Effector CD4-positive, alpha-beta T cell (primary cell): ENCODE measurements at regions not wholly inside any gene's neighbourhood (a gene's known extent, or its start where the extent isn't known, plus 50 kb on each side); places are given as distances from the start of the nearest gene placed in this dataset.
"Not testable (repeated sequence)": the region's sequence is repeated elsewhere in the genome, so short reads cannot be mapped to it uniquely, and the experiment has no call there.

Source experiments
- DNase-seq: peaks from one replicate; pipeline ENCODE4 v3.0.0-alpha.2; 2020

DNA sequence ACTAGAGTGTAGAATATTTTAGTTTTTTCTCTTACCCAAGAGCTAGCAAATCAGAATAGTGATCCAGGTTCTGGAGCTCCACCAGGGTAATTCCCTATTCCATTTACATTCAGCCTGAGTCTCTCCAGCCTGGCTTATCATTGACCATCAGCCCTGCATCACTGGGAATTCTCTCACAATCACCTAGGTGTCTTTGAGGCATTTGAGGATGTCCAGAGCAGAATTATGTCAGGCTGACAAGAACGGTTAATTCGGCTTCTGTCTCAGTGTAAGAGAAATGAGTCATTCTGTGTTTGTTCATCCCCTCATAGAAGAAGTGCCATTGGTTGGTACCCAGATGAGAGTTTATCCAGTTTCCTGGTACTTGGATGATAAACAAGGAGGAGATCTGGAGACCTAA lies 180.5 kb downstream of the ZNF737 start:
- DNase-seq: no peak

DNA sequence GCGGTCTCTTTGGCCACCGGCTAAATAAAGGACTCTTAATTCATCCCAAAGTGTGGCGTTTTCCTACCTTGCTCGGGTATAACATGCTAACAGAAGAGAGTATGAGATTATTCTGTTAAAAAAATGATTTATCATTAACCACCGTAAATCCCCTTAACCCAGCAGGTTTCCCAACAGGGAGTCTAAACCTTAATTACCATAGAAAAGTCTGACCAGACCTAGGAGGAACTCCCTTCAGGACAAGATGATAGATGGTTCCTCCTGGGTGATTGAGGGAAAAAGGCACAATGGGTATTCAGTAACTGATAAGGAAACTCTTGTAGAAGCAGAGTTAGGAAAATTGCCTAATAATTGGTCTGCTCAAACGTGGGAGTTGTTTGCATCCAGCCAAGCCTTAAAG lies 193.7 kb downstream of the ZNF737 start:
- no peak for DNase-seq

DNA sequence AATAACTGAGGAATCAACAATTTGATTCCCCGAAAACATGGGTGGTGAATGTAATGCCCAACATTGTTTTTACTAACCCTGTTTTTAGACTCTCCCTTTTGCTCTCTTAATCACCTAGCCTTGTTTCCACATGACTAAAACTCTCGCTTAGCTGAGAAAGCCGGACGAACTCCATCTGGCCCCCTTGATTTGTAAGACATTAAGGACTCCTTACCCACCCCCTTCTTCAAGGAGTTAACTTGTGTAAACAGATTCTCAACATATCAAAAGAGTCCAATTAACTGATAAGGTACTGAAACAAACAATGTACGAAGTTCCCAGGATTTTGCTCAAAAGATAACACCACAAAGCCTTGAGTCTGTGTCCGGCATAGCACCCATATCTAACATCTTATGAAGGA lies 194.3 kb downstream of the ZNF737 start:
- not testable (repeated sequence) for DNase-seq

DNA sequence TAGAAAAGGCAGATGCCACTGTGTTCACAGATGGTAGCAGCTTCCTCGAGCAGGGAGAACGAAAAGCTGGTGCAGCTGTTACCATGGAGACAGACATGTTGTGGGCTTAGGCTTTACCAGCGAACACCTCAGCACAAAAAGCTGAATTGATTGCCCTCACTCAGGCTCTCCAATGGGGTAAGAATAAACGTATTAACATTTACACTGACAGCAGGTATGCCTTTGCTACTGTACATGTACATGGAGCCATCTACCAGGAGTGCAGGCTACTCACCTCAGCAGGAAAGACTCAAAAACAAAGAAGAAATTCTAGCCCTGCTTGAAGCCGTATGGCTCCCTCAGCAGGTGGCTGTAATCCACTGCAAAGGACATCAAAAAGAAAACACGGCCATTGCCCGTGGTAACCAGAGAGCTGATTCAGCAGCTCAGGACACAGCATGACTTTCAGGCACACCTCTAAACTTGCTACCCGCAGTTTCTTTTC lies 197.7 kb downstream of the ZNF737 start:
- DNase-seq: no peak

DNA sequence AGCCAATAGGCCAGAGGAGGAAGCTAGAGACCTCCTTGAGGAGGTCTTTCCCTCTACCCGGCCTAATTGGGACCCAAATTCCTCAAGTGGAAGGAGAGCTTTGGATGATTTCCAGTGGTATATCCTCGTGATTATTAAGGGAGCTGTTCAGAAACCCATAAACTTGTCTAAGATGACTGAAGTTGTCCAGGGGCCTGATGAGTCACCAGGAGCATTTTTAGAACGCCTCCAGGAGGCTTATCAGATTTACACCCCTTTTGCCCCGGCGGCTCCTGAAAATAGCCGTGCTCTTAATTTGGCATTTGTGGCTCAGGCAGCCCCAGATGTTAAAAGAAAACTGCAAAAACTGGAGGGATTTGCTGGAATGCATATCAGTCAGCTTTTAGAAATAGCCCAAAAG lies 198.1 kb downstream of the ZNF486 start:
- DNase-seq: no peak

DNA sequence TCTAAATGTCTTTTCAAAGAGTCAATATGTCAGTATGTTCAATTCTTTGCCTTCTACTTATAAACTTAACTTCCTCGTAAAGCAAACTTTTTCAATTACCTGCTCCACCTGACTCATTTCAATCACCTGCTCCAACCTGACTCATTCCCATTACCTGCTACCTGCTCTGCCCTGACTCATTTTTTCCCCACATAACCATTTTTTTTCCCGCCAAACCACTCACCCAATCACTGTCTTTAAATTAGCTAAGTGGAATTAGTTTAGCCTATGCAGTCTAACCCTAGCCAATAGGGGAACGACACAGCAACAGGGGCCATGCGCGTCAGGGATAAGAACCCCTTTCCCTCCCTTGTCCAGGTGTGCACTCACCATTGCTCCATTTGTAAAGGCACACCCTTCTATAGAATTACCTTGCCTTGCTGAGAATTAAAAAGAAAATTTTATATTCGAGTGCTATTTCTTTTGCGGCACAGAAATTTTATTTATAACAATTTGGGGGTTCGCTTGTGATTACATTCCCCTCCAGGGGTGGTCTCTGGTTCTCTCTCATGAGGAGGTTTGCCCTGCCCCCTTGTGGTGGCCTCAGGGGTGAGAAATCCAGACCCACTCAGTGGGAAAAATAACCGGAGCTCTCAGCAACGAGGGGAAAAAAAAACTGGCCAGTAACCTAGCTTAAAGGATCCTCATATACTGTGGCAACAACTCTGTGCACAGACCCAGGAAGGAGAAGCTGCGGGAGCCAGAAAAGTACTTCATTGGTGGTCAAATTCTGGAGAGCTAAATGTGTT lies 193.1 kb downstream of the ZNF486 start:
- no peak for DNase-seq

DNA sequence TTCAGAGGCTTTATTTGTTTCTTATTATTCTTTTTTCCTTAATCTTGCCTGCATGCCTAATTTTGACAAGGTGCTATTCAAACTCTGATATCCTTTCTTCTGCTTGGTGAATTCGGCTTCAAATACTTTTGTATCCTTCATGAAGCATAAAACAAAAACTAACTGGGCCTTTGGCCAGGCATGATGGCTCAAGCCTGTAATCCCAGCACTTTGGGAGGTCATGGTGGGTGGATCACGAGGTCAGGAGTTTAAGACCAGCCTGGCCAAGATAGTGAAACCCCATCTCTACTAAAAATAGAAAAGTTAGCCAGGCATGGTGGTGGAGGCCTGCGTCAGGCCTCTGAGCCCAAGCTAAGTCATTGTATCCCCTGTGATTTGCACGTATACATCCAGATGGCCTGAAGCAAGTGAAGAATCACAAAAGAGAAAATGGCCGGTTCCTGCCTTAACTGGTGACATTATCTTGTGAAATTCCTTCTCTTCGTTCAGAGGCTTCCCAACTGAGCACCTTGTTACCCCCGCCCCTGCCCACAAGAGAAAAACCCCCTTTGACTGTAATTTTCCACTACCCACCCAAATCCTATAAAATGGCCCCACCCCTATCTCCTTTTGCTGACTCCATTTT lies 191.9 kb downstream of the ZNF486 start:
- not testable (repeated sequence) for DNase-seq

DNA sequence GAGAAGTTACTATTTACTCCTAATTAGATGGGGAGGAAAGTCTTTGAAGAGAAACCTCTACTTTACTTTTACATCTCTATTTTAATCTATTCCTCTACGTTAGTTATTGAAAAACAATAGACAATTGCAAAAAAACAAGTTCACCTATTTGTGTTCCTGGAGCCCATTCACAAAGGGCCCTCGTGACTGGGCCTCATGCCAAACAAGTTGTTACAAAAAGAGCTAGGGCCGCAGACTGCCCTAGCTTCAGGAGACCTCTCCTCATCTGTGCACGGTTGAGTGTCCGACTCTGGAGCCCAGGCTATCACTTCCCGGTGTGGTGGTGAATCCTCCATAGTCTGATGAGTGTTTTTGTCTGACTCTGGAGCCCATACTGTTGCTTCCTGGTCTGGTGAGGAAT lies 190.9 kb downstream of the ZNF486 start:
- no peak for DNase-seq

DNA sequence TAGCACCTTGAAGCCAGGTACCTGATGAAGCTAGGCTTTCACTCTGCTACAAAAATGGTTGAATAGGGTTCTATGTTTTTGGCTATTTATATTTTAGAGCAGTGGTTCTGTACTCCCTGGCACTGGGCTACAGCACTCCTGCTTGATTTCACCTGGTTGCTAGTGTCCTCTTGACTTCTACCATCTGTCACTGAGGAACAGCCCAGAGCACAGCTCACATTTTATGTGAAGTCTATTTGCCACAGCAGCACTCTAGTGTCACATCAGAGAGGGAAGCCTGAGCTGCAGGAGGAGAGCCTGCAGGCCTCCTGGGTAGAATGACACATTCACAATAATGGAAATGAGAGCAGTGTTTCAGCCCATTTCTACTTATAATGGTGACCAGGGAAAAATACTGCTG lies 184.2 kb downstream of the ZNF486 start:
- no peak for DNase-seq

DNA sequence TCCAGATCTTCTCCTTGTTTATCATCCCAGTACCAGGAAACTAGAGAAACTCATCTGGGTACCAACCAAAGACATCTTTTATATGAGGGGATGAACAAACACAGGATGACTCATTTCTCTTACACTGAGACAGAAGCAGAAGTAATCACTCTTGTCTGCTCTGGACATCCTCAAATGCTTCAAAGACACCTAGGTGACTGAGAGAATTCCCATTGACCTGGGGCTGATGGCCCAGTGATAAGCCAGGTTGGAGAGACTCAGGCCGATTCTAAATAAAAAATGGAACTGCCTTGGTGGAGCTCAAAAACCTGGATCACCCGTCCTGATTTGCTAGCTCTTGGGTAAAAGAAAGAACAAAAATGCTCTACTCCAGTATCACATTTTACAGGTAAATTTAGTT lies 182.2 kb downstream of the ZNF486 start:
- no peak for DNase-seq

DNA sequence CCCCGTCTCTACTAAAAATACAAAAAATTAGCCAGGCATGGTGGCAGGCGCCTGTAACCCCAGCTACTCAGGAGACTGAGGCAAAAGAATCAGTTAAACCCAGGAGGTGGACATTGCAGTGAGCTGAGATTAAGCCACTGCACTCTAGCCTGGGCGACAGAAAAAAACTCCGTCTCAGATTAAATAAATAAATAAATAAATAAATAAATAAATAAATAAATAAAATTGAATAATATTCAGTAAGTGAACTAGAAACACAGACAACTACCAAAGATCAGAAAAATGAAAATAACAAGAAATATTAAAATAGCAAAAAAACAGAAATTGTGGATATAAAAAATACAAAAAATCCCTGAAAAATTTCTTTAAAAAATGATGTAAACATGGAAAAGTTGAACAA lies 172.4 kb downstream of the ZNF486 start:
- no peak for DNase-seq

DNA sequence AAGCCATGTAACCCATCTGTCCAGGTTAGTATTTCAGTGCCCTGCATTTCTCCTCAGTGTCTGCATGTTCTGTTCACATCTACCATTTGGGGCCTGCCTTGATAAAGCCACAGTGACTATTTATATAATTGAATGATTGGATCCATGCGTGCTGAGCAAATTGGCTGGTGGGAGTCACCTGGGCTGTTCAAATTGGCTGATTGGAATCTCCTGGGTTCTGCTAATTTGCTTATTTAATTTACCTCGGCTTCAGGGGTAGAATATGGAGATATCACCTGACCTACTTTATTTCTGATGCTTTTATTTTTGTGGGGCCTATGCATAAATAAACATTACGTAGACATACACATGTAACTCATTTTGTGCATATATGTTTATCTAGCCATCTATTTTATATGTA lies 167.7 kb downstream of the ZNF486 start:
- DNase-seq: no peak

DNA sequence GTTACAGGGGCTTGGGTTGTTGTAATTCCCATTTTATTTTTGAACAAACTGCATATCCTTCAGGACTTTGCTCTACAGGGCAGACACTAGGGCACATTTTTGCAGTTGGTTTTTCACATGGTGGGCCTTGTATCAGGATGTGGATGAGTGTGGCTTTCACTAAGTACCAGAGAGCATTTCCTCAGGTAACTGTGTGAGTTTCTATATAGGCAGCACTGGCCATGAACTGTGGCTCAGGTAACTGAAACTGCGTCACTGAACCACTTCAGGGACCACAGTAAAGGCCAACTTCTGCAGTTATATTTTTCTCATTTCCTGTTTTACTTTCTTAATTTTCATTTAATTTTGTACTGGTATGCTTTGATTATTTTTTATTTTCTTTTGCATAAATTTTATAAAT lies 166.5 kb downstream of the ZNF486 start:
- no peak for DNase-seq

DNA sequence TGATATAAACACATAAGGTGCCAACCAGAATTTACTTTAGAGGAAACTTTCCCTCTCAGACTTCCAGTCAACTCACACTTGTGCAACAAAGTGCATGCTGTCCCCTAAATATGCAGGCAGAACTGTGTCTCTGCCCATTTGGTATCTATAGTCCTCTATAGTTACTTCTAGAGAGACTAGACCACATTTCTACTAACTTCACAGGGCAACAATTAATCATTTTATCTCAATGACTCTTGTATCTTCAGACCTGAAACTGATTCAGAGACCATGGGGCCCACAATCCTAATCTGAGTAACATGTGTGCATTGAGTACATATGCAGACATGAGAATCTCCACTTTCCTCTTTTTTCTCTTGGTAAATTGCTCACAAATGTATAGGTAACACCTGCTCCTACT lies 158.1 kb downstream of the ZNF486 start:
- DNase-seq: no peak

DNA sequence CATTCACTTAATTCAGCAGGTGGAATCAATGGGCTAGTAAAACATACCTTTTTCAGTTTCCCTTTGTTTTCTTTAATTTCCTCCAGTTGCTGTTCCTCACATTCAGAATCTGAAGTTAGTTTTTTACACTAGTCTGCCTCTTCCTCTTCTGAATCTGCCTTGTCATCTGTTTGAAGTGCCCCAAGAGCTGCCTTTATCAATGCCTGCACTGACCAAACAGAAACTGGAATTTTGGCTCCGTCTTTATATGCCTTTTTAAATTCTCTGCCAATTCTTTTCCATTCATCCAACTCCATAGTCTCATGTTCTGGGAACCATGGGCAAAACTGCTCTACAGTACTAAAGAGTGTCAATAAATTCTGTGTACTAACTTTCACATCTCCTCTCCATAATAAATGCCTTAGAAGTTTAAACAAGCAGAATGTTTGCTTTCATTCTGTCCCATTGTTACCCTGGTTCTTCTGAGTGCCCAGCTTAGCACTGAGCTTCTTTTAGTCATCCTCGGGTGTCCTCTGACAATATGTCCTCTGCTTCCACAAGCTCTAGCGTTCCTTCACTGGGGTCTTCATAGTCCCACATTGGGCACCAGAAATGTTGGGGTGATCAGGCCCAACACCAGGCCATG lies 154.2 kb downstream of the ZNF486 start:
- DNase-seq: no peak

DNA sequence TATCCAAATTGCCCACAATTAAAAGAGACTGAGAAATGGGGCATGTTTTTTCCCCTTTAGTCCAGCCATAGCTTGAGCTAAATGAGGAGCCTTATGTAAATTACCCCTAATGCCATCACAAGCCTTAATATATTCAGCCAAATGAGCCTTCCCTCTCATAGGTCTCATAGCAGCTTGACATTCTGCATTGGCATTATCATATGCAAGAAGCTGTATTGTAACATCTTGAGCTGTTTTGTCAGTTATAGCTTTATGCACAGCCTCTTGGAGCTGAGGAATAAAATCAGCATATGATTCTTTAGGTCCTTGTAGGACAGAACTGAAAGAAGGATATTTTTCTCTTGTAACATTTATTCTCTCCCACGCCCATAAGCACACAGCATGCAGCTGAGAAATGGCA lies 153.2 kb downstream of the ZNF486 start:
- DNase-seq: no peak

DNA sequence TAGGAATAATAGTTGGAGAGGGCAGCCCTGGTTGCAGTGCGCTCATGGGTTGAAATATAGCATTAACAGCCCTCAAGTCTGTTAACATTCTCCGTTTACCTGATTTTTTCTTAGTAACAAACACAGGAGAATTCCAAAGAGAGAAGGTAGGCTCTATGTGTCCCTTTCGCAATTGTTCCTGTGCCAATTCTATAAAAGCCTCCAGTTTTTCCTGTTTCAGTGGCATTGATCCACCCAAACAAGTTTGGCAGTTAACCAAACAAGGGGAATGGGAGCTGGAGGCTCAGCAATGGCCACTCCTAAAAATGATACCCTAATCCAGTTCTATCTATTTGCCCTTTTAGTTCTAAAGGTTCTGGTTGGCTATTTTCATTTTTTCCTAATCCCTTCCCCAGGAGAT lies 151.6 kb downstream of the ZNF486 start:
- no peak for DNase-seq

DNA sequence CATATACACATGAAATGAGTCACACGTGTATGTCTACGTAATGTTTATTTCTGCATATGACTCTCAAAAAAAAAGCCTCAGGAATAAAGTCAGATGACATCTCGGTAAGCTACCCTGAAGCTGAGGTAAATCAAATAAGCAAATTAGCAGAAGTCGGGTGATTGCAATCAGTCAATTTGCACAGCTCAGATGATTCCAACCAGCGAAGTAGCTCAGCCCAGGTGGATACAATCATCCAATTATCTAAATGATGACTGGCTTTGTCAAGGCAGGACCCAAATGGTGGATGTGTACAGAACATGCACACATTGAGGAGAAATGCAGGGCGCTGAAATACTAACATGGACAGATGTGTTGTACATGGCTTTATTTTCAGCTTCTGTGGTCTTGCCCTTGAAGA lies 148.5 kb downstream of the ZNF486 start:
- DNase-seq: no peak

DNA sequence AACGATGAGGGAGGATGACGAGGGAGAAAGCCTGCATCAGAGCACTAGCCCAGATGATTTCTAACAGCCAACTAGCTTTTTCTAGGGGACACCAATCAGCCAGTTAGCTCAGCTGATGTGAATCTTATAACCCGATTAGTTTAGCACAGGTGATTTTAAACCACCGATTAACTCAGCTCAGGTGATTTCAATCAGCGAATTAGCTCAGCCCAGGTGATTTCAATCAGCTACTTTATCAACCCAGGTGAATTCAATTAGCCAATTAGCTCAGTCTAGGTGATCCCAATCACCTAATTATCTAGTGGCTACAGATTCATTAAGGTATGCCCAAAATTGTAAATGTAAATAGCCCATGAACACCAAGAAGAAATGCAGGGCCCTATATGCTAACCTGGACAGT lies 146.9 kb downstream of the ZNF486 start:
- no peak for DNase-seq

DNA sequence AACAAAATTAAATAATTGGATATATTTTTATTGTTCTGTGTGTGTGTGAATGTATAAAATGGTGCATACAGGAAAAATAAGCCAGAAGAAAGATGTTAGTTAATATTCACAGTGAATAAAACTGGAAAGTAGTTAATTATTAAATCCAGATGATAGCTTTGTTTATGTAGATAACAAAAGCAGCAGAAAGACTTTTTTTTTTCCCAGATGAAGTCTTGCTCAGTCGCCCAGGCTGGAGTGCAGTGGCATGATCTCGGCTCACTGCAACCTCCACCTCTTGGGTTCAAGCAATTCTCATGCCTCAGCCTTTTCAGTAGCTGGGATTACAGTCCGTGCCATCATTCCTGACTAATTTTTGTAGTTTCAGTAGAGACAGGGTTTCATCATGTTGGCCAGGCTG lies 140.1 kb downstream of the ZNF486 start:
- DNase-seq: no peak

DNA sequence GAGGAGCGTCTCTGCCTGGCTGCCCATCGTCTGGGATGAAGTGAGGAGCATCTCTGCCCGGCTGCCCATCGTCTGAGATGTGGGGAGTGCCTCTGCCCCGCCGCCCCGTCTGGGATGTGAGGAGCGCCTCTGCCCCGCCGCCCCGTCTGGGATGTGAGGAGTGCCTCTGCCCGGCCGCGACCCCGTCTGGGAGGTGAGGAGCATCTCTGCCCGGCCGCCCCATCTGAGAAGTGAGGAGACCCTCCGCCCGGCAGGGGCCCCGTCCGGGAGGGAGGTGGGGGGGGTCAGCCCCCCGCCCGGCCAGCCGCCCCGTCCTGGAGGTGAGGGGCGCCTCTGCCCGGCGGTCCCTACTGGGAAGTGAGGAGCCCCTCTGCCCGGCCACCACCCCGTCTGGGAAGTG lies 129.3 kb downstream of the ZNF486 start:
- not testable (repeated sequence) for DNase-seq

DNA sequence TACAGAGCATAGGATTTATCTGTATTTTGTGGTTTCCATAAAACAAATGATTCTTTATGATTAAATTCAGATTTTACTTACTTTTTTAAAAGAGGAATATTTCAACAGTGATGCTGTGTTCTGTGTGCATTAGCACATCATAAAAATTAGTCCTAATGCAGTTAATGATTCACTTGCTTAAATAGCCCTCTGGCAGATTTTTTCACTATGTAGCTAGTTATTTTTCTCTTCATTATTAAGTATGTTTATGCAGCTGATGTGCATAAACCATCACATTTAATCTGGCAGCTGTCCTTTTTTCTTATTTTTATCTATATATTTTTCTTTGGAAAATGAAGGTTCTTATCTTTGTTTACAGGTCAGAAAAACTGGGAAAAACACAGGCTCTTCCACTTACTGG lies 127.2 kb downstream of the ZNF486 start:
- no peak for DNase-seq

DNA sequence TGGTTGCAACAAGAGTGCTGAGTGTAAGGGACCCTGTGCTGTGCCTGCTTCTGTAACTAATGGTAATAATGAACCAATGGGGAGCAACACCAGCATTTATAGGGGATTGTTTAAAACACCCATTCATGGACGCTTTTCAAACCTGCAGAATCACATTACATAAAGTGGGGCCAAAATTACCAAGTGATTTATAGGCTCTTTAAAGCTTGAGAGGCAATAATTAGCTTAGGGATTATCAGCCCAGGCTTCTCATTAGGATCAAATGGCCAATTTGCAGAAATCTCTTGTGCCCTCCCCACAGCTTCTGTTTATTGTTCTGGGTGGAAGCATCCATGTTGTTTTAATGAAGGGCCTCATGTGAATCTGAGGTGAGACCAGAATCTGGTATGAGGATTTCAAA lies 125.5 kb downstream of the ZNF486 start:
- not testable (repeated sequence) for DNase-seq

DNA sequence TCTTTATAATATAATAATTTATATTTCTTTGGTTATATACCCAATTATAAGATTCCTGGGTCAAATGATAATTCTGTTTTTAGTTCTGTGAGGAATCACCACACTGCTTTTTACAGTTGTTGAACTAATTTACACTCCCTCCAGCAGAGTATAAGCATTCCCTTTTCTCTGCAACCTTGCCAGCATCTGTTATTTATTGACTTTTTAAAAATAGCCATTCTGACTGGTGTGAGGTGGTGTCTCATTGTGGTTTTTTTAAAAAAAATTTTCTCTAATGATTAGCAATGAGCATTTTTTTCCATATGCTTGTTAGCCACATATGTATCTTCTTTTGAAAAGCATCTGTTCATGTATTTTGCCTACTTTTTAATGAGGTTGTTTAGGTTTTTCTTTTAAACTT lies 122.2 kb downstream of the ZNF486 start:
- DNase-seq: no peak
